Cardiac muscle cell (in vitro differentiated cells and primary cell): ENCODE measurements at regions not wholly inside any gene's neighbourhood (a gene's known extent, or its start where the extent isn't known, plus 50 kb on each side); places are given as distances from the start of the nearest gene placed in this dataset.
"Not testable (repeated sequence)": the region's sequence is repeated elsewhere in the genome, so short reads cannot be mapped to it uniquely, and the experiment has no call there.

Experiments used
- DNase-seq, 2 donors: peaks; one replicate each; pipeline versions ENCODE4 v3.0.0 to v3.0.0-alpha.2; 2010 to 2017; ENCODE audit warnings: low read depth in 1 of 2, low spot score in 1 of 2
- H3K27ac ChIP-seq: fragments of 200-600 bp; sonication (generic); 2 replicates; pipeline ENCODE4 v1.5.1; 2016
- H3K27me3 ChIP-seq: fragments of 200-600 bp; sonication (generic); 2 replicates; pipeline ENCODE4 v1.6.0; 2016; ENCODE audit warnings: control low read depth
- H3K36me3 ChIP-seq: fragments of 200-600 bp; sonication (generic); 2 replicates; pipeline ENCODE4 v1.5.1; 2016; ENCODE audit warnings: control low read depth
- H3K4me1 ChIP-seq: fragments of 200-600 bp; sonication (generic); 2 replicates; pipeline ENCODE4 v1.8.1; 2017; ENCODE audit warnings: low read depth, mild to moderate bottlenecking, mixed run types
- H3K4me3 ChIP-seq: fragments of 200-600 bp; sonication (generic); 2 replicates; pipeline ENCODE4 v1.5.1; 2016; ENCODE audit warnings: mild to moderate bottlenecking
- H3K9me3 ChIP-seq: fragments of 200-600 bp; sonication (generic); 2 replicates; pipeline ENCODE4 v1.5.1; 2017; ENCODE audit warnings: low read depth, mild to moderate bottlenecking, control low read depth
- CTCF ChIP-seq: IDR thresholded peaks from 2 replicates; pipeline ENCODE4 v1.5.1; 2012; ENCODE audit warnings: low read depth, mild to moderate bottlenecking, low read length

DNA sequence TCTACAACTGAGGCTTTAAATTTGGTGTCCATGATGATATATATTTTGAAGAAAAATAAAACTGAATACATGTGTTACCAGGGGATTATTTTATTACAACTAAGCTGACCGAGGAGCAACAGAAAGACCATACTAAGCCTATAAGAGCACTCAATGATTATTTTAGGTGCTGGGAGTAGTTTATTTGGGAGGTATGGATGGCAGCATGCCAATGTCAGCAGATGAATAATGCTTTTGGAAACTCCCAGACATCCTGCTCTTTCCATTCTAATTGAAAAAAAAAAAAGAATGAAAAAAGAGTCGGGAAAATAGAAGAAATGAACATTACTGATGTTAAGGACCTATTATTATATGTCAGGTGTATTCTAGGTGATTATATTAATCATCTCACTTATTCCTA lies 441.2 kb downstream of the BTG1 start:
- TF ChIP-seq CTCF = no peak
- H3K4me3 ChIP-seq = no peak overlapping the region
- H3K9me3 ChIP-seq = no peaks in the 10 kb centered on the region
- no peaks in the 10 kb centered on the region for H3K36me3 ChIP-seq
- H3K27me3 ChIP-seq = no peaks in the 10 kb centered on the region
- H3K4me1 ChIP-seq = no peaks in the 10 kb centered on the region
- peak in 1 of 2 donors; percentile 58 for DNase-seq
- H3K27ac ChIP-seq = no peak overlapping the region

DNA sequence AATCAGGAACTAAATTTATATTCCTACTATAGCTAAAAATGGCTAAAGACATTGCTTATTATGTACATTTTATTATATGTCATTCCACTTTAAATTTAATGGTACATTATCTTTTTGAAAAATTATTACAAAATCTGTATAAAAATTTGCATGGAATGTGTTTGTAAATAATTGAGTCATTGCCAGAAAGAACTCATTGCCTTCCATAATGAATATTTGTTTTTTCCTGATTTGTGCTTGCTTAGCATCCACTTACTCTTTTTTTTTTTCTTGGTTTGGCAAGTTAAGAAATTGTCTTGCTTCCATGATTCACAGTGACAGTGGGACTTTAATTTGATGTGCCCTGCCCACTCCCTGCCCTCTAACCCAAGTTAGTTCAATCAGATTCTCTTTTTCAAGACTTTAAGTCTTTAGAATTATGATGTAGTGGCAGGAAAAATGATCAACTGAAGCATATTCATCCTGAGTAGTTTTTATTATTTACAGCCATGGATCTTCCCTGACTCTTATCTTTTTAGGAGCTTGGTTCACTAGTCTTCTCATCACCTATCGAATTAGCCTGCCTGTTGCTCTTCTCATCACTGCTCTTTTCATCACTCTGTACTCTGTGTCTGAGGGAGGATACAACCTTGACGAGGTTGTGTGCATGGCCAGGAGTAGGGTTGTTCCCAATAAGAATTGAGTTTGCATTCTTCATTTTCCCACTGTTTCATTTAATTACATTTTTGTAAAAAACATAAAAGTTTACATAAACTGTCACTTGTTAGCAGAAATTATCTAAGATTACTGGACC lies 442.0 kb downstream of the BTG1 start:
- Histone ChIP-seq H3K36me3 (no peaks in the 10 kb centered on the region), H3K9me3 (no peaks in the 10 kb centered on the region), H3K4me1 (no peaks in the 10 kb centered on the region), H3K4me3 (no peak overlapping the region), H3K27ac (no peak overlapping the region), H3K27me3 (no peaks in the 10 kb centered on the region)
- no peak for DNase-seq
- TF ChIP-seq CTCF = no peak

GRCh38 chr12:91702843-91703425 lies 442.7 kb downstream of the BTG1 start:
- Histone ChIP-seq H3K4me3 (no peak overlapping the region), H3K4me1 (no peaks in the 10 kb centered on the region), H3K27me3 (no peaks in the 10 kb centered on the region), H3K27ac (no peak overlapping the region), H3K9me3 (no peaks in the 10 kb centered on the region), H3K36me3 (no peaks in the 10 kb centered on the region)
- TF ChIP-seq CTCF = no peak
- no peak for DNase-seq

GRCh38 chr12:91695964-91696363 lies 449.7 kb downstream of the BTG1 start:
- TF ChIP-seq CTCF = no peak
- Histone ChIP-seq H3K9me3 (no peaks in the 10 kb centered on the region), H3K4me1 (no peaks in the 10 kb centered on the region), H3K4me3 (no peak overlapping the region), H3K36me3 (no peaks in the 10 kb centered on the region), H3K27ac (no peak overlapping the region), H3K27me3 (no peaks in the 10 kb centered on the region)
- DNase-seq = no peak

- not testable (repeated sequence) for H3K4me3 ChIP-seq, H3K36me3 ChIP-seq, DNase-seq, H3K27ac ChIP-seq, H3K27me3 ChIP-seq, H3K4me1 ChIP-seq, H3K9me3 ChIP-seq
Measured at GRCh38 chr12:91695406-91695805, 450.2 kb downstream of the BTG1 start.

- Histone ChIP-seq H3K4me1 (no peaks in the 10 kb centered on the region), H3K36me3 (no peaks in the 10 kb centered on the region), H3K9me3 (no peaks in the 10 kb centered on the region), H3K27me3 (no peaks in the 10 kb centered on the region), H3K27ac (no peak overlapping the region), H3K4me3 (no peak overlapping the region)
- no peak for DNase-seq
- no peak for TF ChIP-seq CTCF
Measured at GRCh38 chr12:91690531-91690930, 455.1 kb downstream of the BTG1 start.
